Thyroid gland (tissue), 4 donors: ENCODE measurements at regions not wholly inside any gene's neighbourhood (a gene's known extent, or its start where the extent isn't known, plus 50 kb on each side); places are given as distances from the start of the nearest gene placed in this dataset.

ENCODE experiments used
- CTCF ChIP-seq, 6 experiments: fragments of 200-600 bp in 3 of 6; fragments of 450-650 bp in 3 of 6; sonication (generic) in 3 of 6; IDR thresholded peaks; one replicate each; pipeline ENCODE4 v1.5.1; 2016 to 2019; ENCODE audit warnings: antibody characterized with exemption in 6 of 6, mild to moderate bottlenecking in 2 of 6, inconsistent platforms in 1 of 6, moderate library complexity in 1 of 6
- POLR2A ChIP-seq, 2 donors: fragments of 450-650 bp; IDR thresholded peaks; one replicate each; pipeline ENCODE4 v1.6.1; 2017; ENCODE audit warnings: antibody characterized with exemption in 2 of 2, mild to moderate bottlenecking in 2 of 2, moderate library complexity in 1 of 2

- no peak for TF ChIP-seq CTCF (IDR thresholded peaks at IDR 0.05)
- no peak for TF ChIP-seq POLR2A (IDR thresholded peaks at IDR 0.05)
Observed at GRCh38 chr12:74031045-74031444, 506.6 kb upstream of the ATXN7L3B start.
